GM21786 (cell line): ENCODE measurements at regions not wholly inside any gene's neighbourhood (a gene's known extent, or its start where the extent isn't known, plus 50 kb on each side); places are given as distances from the start of the nearest gene placed in this dataset.

Experiments
- ATAC-seq: cut with Tn5 transposase; IDR thresholded peaks from one replicate; pipeline ENCODE4 v1.9.1; 2021; ENCODE audit not compliant: unreplicated experiment

GRCh38 chr15:70257047-70257446 is 159.3 kb upstream of the TLE3 start:
- no peak for ATAC-seq

GRCh38 chr15:70254311-70254869 is 156.7 kb upstream of the TLE3 start:
- ATAC-seq: no peak

GRCh38 chr15:70253461-70254156 is 155.9 kb upstream of the TLE3 start:
- ATAC-seq: no peak

- ATAC-seq: no peak
Observed at GRCh38 chr15:70252951-70253320, 155.2 kb upstream of the TLE3 start.

GRCh38 chr15:70252056-70252950 is 154.6 kb upstream of the TLE3 start:
- no peak for ATAC-seq

GRCh38 chr15:70251246-70251990 is 153.7 kb upstream of the TLE3 start:
- ATAC-seq: no peak

GRCh38 chr15:70250208-70251201 is 152.8 kb upstream of the TLE3 start:
- ATAC-seq: no peak

- no peak for ATAC-seq
Observed at GRCh38 chr15:70249616-70250015, 151.9 kb upstream of the TLE3 start.

- no peak for ATAC-seq
Observed at GRCh38 chr15:70248116-70249025, 150.7 kb upstream of the TLE3 start.

GRCh38 chr15:70247281-70247680 is 149.6 kb upstream of the TLE3 start:
- no peak for ATAC-seq

GRCh38 chr15:70246623-70247220 is 149.0 kb upstream of the TLE3 start:
- ATAC-seq: no peak

GRCh38 chr15:70245932-70246622 is 148.4 kb upstream of the TLE3 start:
- ATAC-seq: no peak

- ATAC-seq: no peak
Observed at GRCh38 chr15:70244978-70245542, 147.3 kb upstream of the TLE3 start.

GRCh38 chr15:70243686-70244540 is 146.2 kb upstream of the TLE3 start:
- ATAC-seq: no peak

GRCh38 chr15:70242951-70243685 is 145.4 kb upstream of the TLE3 start:
- no peak for ATAC-seq
